ENCODE measurements at regions not wholly inside any gene's neighbourhood (a gene's known extent, or its start where the extent isn't known, plus 50 kb on each side); places are given as distances from the start of the nearest gene placed in this dataset.

DNA sequence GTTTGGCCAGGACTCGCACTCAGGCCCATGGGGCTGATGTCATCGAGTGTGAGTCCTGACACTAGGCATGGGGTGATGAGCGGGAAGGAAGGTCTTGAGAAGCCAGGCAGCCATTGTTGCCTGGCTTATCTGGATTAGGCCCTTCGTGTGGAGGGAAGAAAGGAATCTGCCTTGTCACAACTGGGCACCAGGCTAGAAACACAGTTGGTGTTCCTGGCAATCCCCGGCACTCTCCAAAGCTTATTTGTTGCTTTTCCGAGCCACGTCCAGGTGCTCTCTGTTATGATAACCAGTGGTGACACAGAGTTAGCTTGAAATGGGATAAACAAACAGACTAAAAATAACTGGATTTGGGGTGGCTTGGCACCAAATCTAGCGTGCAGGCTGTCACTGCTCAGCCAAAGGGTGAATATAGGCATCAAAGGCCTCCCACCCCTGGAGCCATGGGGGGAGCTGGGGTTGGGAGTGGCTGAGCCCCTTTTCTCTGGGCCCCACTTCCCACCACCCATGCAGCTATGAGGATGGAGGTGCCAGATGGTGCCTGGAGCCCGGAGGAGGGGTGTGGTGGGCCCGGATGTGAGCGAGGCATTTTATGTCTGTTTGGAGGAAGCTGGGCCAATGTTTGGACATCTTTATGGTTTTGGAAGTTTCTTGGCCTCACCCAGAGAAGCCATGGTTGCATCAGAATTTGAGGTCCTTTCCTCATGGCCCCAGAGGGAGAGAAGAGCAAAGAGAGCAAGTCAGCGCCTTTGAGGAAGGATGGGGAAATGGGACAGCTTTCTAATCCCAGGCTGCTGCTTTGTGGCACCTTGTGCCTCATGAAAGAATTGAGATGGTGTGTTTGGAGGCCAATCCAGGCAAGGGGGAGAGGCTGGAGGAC, 98.0 kb upstream of the PITX1 start:
- intact Hi-C loops (cut with micrococcal nuclease) = no loop called here
- Mint-ChIP-seq H3K4me1 (ENCODE audit: low read depth) (no peaks in the 10 kb centered on the region), H3K9me3 (no peaks in the 10 kb centered on the region), H3K27me3 (no peaks in the 10 kb centered on the region), H3K4me3 (no peak overlapping the region), H3K27ac (no peak overlapping the region), H3K36me3 (ENCODE audit: low read depth) (no peaks in the 10 kb centered on the region)
- POLR2A ChIA-PET = no interaction called here
- DNase-seq = no peak
- CTCF ChIA-PET = no interaction called here
- ATAC-seq = no peak
- TF ChIP-seq, protein P1, sequence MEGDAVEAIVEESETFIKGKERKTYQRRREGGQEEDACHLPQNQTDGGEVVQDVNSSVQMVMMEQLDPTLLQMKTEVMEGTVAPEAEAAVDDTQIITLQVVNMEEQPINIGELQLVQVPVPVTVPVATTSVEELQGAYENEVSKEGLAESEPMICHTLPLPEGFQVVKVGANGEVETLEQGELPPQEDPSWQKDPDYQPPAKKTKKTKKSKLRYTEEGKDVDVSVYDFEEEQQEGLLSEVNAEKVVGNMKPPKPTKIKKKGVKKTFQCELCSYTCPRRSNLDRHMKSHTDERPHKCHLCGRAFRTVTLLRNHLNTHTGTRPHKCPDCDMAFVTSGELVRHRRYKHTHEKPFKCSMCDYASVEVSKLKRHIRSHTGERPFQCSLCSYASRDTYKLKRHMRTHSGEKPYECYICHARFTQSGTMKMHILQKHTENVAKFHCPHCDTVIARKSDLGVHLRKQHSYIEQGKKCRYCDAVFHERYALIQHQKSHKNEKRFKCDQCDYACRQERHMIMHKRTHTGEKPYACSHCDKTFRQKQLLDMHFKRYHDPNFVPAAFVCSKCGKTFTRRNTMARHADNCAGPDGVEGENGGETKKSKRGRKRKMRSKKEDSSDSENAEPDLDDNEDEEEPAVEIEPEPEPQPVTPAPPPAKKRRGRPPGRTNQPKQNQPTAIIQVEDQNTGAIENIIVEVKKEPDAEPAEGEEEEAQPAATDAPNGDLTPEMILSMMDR (IDR thresholded peaks at IDR 0.05) = no peak

DNA sequence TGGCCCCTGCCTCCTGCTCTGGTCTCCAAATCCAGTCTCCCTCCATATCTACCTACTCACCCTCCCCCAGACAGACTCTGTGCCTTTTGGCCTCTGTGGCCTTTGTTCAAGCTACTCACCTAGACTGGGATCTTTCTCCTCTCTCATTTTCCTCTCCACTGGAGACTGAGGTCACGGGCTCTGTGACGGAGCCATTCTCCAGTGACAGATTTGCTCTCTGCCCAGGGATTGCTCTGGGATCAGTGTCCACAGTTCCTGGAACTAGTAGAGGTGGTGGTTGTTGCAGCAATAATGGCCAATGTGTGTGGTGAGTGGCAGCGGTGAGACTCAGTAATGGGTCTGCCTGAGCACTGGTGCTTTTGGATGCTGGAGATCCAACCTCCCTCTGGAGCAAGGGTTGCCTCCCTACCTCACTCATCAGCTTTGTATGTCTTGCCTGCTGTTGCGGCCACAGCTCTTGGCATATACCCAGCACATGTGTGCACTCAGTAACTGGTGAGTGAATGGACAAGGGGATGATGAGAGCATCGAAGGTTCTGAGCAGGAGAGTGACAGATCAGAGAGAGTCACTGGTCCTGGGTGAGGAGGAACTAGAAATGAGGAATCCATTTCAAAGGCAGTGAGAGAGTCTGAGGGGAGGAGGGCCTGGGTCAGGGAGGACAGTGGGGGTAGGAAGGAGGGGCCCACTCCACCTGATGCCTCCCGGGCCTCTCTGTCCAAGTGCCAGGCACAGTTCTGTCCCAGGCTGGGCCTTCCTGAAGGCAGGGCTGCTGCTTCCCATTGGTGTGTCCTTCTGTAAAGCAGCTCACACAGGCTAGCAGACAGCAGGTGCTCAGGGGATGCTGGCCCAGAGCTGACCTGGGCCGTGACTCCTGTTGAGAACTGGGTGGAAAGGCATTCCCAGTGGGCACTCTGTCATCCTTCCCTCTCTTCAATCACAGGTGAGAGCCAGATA, 96.5 kb upstream of the PITX1 start:
- intact Hi-C loops (cut with micrococcal nuclease) = no loop called here
- Mint-ChIP-seq H3K36me3 (ENCODE audit: low read depth) (no peaks in the 10 kb centered on the region), H3K4me3 (no peak overlapping the region), H3K27me3 (no peaks in the 10 kb centered on the region), H3K4me1 (ENCODE audit: low read depth) (no peaks in the 10 kb centered on the region), H3K9me3 (no peaks in the 10 kb centered on the region), H3K27ac (no peak overlapping the region)
- CTCF ChIA-PET = no interaction called here
- TF ChIP-seq, protein P1 (IDR thresholded peaks at IDR 0.05) = no peak
- ATAC-seq = no peak
- POLR2A ChIA-PET = no interaction called here
- no peak for DNase-seq

DNA sequence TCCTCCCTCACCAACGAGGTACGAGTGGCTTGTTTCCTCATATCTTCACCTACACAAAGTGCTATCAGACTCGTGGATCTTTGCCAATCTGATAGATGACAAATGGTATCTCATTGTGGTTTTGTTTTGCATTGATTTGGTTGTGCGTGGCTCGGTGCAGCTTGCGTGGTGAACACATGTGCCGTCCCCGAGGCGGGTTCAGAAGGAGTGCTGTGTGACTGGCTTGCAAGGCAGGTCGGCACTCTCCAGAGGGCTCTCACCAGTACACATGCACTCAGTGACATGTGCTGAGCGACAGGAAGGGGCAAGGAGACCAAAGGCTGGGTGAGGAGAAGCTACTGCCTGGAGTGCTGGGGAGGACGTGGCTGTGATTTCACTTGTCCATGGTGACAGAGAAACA, 95.3 kb upstream of the PITX1 start:
- H3K9me3 Mint-ChIP-seq = no peaks in the 10 kb centered on the region
- DNase-seq = no peak
- ChIA-PET CTCF (no interaction called here), POLR2A (no interaction called here)
- no peak overlapping the region for H3K27ac Mint-ChIP-seq
- no peaks in the 10 kb centered on the region for H3K27me3 Mint-ChIP-seq
- TF ChIP-seq, protein P1 (IDR thresholded peaks at IDR 0.05) = no peak
- H3K4me3 Mint-ChIP-seq = no peak overlapping the region
- no peak for ATAC-seq
- no peaks in the 10 kb centered on the region for H3K36me3 Mint-ChIP-seq (ENCODE audit: low read depth)
- H3K4me1 Mint-ChIP-seq (ENCODE audit: low read depth) = no peaks in the 10 kb centered on the region
- intact Hi-C loops (cut with micrococcal nuclease) = no loop called here

DNA sequence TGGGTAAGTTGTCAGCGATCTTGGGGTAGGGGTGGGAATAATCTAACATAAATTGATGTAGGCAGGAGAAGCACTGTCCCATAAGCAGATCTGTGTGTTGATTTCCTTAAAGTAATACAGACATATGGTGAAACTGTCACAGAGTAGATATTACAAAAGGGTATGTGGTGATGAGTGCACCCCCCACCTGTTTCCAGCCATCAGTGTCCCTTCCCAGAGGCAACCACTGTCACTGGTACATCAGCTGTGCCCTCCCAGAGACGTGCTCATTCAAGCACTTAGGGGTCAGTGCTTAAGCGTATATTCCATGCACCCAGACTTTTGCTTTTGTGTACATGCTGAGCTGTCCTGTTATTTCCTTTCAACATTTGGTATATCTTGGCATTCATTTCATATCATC, 94.3 kb upstream of the PITX1 start:
- TF ChIP-seq, protein P1 (IDR thresholded peaks at IDR 0.05) = no peak
- intact Hi-C loops (cut with micrococcal nuclease) = no loop called here
- CTCF ChIA-PET = no interaction called here
- H3K4me3 Mint-ChIP-seq = no peak overlapping the region
- POLR2A ChIA-PET = no interaction called here
- peaks cover 2% of the 10 kb centered on the region for H3K27me3 Mint-ChIP-seq
- no peak overlapping the region for H3K27ac Mint-ChIP-seq
- DNase-seq (no peak), ATAC-seq (no peak)
- no peaks in the 10 kb centered on the region for H3K4me1 Mint-ChIP-seq (ENCODE audit: low read depth)
- H3K9me3 Mint-ChIP-seq = no peaks in the 10 kb centered on the region
- no peaks in the 10 kb centered on the region for H3K36me3 Mint-ChIP-seq (ENCODE audit: low read depth)
